IPS-NIHi11 (cell line): ENCODE measurements at regions not wholly inside any gene's neighbourhood (a gene's known extent, or its start where the extent isn't known, plus 50 kb on each side); places are given as distances from the start of the nearest gene placed in this dataset.
A peak's percentile ranks its signal among the peaks of the same experiment; 100 is the strongest.
"Not testable (repeated sequence)": the region's sequence is repeated elsewhere in the genome, so short reads cannot be mapped to it uniquely, and the experiment has no call there.

ENCODE experiments used
- DNase-seq: peaks from one replicate; pipeline ENCODE4 v3.0.0; 2012; ENCODE audit warnings: mixed read lengths, low spot score

DNA sequence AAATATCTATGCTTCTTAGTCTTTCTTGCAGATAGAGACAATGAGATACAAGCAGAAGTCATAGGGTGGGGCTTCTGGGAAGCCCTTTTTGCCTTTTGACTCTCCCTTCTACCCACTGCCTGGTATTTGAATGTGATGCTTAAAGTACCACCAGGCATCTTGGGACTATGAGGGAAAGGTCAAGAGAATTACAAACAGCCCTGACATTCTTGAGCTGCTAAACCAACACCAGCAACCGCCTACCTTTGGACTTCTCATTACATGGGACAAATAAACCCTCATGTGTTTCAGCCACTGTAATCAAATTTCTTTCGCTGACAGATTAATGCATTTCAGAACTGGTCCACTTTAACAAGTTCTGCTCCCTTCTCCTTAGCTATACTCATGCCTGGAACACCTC is 112.8 kb downstream of the LUZP4 start:
- DNase-seq = no peak

DNA sequence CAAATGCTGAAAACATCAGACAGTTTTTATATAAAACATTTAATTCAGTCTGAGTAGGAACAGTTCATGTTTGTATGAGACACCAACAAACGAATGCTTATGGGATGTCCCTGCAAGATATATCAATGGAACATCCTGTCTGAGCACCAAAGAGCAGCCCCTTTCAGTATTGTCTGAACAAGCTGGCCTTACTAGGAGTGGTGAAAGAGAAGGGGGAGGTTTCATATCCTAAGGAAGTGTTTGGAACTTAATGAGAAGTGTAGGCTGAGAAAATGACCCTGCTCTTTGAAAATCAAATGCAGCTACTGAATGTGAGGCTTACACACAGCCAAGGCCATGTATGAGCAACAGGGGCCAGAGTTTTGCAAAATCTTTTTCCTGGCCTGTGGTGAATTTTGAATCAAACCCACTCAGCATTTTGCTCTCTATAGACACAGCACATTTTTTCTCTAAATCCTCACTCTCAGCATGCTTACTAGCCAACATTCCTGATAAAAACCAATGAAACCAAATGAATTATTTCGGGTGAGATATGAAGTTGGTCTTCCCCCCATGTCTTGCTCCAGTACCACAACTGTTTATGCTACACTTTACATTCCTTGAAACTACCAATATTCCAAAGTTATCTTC is 119.4 kb downstream of the LUZP4 start:
- no peak for DNase-seq

DNA sequence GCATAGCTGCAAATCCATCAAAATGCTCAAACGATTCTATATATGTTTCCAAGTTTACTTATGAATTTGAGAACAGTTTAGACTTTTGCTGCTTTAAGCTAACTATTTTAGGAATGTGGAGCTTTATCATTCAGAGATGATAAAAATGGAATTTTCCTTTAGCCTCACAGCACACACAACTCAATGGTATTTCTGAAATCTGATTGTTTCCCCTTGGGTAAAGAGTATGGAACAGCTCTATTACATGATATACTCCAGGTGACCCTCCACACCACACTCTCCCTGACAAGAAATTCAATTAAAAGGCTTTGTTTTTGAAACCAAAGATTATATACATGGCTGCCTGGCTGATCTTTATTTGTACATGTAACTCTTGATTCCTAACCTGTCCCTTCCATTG is 120.0 kb downstream of the LUZP4 start:
- DNase-seq = no peak

DNA sequence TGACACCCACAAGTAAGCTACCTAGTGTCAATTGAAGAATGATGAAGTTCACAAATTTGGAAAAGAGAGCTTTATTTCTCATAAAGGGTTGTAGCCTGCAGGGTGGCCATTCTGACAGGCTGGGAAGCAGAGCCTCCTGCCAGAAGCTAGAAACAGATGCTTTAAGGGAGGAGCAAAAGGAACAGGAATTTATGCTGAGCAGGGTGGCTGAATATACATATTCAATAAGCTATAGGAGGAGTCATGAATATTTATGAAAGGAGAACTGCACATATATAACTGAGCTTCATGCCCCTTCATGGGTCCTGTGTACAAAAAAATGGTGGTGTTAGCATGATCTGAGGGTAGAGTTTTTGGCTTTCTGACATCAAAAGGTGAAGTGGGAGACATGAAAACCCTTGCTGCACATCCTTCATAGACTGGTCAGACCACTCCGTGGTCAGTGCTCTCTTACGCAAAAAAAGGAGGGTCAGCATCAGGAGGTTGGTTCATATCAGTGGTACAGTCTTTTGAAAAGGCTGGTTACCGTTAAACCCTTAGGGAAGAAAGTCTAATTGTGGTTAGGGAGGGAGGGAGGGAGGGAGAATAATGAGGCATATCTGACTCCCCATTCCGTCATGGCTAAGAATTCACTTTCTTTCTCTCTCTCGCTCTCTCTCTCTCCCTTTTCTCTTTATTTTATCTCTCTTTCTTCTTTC is 121.4 kb downstream of the LUZP4 start:
- DNase-seq = no peak

DNA sequence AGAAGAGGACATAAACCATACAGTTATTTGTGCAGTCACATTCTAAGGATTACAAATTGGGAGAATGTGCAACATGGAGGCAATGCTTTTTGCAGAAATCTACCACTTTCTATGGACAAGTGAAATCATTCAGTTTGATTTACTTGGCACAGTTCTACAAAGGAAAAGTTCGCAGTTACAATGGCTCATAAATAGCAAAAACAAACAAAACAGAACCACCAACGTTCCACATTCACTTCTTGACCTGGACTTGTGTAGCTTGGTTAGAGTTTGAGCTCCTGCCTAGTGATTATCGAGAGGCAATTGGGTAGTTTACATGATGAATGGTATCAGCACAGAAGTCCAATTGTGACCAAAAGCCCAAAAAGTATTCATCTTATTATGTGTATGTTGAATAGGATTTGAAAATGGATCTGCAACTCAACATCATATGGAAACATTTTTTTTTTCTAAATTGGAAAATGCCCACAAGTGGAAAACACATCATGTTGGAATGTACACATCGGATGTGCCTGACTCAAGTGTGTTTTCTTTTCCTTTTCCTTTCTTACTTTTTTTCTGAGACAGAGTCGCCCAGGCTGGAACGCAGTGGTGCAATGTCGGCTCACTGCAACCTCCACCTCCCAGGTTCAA is 123.8 kb downstream of the LUZP4 start:
- DNase-seq = no peak

DNA sequence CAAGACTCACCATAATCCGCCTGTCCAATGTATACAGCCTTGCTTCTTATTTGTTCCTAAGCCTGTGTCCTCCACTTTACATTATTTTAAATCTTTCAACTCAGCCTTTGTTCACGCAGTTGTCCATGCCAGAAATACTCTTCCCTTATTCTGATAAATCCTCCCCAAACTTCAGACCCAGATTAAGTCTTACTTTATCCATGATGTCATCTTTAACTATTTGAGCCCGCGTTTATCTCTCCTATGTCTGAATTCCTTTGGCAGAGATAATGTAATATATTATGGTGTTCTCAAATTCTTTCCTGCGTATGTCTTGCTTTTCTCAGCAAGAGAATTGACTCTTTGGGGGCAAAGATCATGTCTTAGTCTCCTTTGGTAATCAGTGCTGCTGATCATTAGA is 129.6 kb downstream of the LUZP4 start:
- no peak for DNase-seq

DNA sequence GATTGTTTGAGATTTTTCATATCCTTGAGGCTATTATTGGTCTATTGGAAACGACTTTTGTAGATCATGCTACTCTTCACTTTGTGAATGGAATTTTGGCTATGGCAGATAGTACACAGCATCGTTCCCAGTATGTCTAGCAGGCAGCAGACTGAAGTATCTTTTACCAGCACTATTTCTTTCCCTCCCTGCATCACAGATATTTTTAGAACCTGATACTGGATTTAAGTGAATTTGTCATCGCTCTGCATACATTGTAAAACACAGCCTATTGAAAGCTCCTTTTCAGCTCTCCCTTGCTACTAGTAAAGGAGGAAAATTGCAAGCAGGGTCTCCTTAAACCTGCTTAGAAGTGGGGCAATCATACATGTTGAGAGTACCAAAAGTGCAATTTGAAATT is 133.6 kb downstream of the LUZP4 start:
- DNase-seq = no peak

DNA sequence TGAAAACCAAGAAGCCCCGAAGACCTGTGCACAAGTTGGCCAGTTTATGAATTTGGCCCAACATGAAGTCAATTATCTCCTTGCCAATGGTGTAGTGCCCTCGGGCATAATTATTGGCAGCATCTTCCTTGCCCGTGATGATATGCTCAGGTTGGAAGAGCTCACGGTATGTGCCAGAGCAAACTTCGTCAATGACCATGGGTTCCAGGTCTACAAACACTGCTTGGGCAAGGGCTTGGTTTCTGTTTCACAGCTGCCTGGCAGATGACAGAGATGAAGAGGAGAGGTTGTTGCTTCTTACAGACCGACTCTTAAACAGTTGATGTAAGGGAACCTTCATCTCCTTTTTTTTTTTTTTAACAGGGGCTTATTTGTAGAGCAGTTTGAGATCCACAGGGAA is 135.6 kb upstream of the PLS3 start:
- no peak for DNase-seq

DNA sequence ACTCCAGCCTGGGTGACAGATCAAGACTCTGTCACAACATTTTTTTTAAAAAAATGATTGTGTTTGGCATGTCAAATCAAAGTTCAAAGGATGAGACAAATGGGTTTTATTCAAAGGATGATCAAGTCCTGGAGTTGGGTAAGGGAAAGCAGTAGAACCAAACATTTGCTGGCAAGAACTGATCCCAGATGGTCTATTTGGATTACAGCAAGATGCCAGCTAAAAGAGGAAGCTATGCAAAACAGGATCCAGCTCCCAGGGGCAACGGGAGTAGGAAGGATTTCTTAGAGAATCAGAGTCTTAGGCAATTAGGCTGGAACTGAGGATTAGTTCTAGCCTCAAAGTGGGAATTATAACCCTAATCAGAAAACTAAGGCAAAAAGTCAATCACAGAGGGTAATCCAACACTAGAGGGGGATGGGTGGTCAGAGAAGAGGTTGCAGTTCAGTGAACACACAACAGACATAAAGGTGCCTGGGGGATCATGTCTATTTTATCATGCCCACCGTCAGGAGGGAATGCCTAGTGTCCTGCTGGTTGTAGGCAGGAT is 133.0 kb upstream of the PLS3 start:
- peak; percentile 3 for DNase-seq

DNA sequence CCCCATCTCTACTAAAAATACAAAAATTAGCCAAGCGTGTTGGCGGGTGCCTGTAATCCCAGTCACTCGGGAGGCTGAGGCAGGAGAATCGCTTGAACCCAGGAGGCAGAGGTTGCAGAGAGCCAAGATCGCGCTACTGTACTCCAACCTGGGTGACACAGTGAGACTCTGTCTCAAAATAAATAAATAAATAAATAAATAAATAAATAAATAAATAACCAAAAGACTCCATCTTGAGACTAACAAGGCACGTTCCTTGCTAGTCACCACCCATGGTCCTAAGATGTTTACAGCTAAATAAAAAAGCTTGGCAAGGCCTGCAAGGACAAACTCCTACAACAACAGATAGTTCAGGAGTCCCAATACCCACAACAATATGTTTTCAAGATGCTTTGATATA is 126.1 kb upstream of the PLS3 start:
- DNase-seq = not testable (repeated sequence)

DNA sequence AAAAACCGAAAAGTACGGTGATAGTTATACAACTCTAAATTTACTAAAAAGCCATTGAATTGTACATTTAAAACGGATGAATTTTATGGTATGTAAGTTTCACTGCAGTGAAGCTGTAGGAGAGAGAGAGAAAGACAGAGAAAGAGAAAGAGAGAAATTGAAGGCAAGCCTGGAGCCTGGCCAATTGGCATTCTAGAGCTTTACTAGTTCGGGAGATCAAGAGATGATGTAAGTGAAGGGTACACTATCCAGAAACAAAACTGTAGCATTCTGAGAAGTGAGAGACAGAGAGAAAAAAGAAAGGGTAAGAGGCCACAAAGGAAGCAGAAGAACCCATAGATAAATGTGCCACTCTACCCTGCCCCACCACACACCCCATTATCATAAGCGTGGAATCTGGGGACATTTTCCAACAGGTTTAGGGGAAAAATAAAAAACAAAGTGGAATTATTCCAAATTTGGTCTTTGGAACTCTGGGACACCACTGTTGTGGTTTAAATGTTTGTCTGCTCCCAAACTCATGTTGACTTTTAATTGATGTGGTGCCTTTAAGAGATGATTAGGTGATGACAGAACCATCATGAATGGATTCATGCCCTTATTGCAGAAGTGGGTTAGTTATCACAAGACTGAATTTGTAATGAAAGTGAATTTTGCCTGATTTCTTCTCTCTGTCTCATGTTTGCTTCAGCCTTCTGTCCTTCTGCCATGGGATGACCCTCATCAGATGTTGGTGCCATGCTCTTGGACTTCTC is 123.0 kb upstream of the PLS3 start:
- DNase-seq = no peak

DNA sequence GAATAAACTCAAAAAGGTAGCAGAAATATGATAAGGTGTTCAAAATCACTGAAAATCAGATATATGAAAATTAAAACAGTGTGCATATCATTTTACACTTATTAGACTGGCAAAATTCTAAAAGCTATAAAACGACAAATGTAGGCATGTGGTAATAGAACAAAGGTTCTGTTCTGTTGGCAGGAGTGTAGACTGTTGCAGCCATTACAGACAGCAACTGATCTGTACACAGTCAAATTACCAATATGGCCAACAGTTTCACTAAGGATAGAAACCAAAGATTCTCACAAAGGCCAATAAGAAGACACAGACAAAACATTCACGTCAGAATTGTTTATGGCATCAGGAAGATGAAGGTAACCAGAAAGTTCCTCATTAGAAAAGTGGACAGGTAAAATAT is 112.8 kb upstream of the PLS3 start:
- DNase-seq = no peak

DNA sequence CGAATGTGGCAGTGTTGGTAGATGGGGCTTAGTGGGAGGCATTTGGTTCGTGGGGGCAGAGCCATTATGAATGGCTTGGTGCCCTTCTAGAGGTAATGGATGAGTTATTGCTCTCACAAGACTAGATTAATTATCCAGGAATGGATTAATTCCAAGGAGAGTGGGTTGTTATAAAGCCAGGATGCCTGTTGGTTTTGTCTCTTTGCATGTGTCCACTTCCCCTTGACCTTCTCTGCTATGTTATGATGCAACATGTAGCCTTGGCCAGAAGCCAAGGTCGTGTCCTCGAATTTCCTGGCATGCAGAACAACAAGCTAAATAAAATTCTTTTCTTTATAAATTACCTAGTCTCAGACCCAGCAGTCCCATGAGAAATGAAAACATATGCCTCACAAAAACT is 111.2 kb upstream of the PLS3 start:
- DNase-seq = no peak

DNA sequence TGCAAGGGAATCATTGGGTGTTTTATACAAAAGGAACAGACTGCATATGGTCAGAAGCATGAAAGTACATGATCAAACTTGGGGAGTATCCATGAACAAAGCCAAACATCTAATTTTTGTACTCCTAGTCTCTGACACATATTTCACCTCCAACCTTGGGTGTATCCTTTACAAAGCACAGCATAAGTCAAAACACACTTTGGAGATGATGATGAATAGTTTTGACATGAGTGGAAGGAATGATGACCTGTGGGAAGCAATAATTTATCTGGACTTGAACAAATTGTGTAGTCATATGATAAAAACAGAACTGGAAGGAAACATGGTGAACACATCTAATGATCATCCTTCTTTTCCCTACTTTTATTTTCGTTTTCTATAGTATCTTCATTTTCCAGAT is 108.7 kb upstream of the PLS3 start:
- no peak for DNase-seq

DNA sequence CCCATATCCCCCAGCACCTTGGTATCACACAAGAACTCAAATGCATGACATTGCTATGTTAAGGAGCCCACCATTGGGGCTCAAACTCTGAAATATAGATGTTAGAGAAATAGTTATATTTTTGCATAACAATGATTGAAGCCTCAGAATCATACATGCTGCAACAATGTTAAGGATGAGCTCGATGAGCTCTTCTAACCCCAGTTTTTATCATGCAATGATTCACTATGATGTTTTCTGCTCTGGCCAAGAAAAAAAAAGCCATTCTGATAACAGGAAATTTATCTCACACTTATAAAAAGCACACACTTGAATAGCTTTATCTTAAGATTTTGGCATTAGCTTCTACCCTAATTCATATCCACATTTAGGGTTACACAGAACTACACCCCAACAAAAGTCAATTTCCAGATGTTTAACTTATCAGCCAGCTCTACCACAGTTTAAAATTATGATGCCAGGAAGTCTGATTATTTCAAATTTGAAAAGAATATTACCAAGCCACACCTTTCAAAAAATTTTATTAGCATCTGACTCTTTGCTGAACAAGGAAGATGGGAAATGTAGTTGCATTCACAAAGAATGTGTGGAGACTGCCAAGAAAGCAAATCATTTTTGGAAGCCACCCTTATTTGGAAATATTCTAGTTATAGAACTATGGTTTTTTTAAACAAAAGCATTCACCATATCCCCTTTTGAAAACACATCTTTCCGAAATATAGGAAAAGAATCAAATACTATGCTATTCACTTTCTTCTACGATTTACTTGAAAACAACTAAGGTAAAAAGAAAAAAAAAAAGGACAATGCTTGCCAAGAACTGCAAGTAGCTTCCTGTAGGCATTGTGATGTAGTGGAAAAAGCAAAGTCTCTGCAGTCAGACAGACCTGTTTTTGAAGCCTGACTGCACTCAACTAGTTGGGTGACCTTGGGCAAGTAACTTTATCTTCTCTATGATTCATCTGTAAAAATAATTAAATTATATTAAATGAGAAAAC is 100.8 kb upstream of the PLS3 start:
- no peak for DNase-seq

DNA sequence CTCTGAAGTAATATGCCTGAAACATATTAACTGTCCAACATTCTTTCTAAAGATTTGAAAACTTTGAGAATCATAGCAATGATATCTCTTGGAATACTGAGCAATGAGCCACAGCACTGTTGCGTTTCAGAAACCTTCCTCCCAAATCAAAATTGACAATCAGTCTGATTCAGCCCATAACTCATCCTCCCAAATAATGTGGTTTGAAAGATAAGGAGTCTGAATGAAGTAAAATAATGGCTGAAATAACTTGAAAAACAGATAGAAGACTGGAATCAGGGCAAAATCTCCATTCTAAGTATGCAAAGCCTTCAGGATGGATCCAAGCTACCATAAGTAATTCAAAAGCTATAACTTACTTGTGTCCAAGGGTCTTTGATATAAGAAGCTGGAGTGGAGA is 98.6 kb upstream of the PLS3 start:
- DNase-seq = no peak

DNA sequence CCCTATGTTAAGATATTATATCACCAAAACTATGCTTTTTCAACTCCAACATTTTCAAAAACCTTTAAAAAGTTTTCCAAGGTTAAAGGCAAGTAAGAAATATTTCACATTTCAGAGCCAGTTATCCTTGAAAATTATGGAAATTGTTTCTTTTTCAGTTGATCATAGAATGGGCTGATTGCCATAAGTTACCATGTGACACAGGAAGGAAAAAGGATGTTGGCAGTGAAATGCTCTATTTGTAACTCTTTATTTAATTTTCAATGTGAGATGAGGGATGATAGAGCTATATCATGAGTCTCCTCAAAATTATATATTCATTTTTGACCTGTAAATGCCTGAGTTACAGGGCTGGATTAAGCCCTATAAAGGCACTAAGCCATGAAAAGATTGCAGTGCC is 93.0 kb upstream of the PLS3 start:
- DNase-seq = no peak

DNA sequence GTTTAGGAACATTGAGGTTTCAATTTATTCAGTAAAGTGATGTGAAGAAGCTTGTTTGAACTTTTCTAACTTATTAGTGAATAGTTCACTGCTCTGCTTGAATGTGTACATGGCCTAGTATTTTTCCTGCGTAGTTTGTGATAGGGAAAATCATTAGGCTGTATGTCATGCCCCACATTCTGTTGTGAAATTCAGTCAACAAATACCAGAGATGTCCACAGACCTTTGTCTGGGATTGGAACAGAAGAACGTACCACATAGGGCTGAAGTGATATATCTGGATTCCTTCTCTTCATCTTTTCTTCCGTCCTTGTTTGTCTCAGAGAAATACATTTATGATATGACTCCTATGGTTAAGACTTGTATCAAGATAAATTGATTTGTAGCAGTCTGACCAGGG is 88.8 kb upstream of the PLS3 start:
- no peak for DNase-seq

DNA sequence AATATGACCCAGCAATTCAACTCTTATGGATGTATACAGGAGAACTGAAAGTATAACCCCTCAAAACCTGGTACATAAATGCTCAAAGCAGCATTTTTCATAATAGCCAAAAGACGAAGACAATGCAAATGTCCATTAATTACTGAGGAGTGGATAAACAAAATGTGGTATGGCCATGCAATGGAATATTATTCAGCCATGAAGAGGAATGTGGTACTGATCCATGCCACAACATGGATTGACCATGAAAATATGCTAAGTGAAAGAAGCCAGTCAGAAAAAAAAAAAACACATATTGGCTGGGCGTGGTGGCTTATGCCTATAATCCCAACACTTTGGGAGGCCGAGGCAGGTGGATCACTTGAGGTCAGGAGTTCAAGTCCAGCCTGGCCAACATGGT is 74.5 kb upstream of the PLS3 start:
- DNase-seq = no peak

DNA sequence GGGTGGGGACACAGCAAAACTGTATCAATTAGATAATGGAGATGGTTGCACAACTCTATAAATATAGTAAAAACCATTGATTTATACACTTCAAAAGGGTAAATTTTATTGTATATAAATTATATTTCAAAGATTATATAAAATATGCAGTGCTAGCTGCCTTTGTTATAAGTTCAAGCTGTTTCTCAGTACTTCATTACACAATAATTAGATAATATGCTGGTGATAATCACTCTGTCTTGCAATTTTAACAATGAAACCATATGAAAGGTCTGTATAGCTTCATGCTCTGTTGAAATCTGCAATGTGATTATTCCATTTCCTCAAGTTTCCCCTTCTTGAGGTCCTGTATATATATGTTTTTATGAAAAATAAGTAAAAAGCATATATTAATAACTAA is 73.4 kb upstream of the PLS3 start:
- no peak for DNase-seq

DNA sequence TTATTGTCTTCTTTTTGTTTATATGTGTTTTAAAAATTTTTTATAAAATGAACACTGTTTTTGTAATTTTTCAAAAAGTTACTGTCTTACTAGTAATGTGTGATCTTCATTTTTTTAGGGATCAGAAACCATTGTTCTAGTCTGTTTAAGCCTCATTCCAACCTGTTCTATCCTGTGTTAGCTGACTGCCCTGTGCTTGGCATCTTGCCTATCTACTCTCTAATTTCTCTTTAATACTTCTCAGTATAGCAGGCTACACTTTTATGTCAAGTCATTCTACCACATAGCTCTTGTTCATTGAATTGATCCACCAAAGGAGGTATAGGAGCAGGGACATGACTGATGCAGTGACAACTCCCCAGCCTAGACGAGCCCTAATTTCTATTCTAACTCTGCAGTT is 70.2 kb upstream of the PLS3 start:
- DNase-seq = no peak

DNA sequence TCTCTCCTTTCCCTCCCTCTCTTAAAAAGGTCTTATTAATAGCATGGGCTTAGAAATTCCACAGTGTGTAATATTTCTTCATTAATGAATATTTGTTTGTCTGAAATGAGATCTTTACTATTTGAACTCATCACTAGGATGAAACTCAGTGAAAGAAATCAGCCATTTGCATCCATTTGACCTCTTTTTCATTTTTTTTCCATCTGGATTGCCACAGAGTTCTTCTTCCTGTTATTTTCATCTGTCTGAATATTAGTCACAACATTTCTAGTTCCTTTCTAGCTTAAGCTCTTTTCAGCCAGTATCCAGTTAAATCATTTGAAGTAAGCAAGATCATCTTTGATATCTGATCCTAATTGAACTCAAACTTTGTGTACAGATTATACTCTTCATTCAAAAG is 69.2 kb upstream of the PLS3 start:
- no peak for DNase-seq
